ENCODE measurements at regions not wholly inside any gene's neighbourhood (a gene's known extent, or its start where the extent isn't known, plus 50 kb on each side); places are given as distances from the start of the nearest gene placed in this dataset.

DNA sequence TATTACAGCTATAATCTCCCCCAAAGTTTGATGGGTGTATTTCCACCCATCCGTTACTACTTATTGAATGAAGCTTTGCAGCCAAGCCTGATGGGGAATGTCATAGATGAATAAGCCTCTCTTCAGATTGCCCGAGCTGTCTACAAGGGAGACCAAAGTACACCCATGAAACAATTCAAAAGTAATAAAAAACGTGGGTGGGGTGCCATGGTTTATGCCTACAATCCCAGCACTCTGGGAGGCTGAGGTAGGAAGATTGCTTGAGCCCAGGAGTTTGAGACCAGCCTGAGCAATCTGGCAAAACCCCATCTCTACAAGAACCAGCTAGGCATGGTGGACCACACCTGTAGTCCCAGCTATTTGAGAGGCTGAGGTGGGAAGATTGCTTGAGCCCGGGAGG lies 419.2 kb downstream of the FGF9 start:
- Histone ChIP-seq H2BK15ac (ENCODE audit: low read depth, low read length) (no peak overlapping the region; the same call in 2 of the 3 replicates), H3K18ac (ENCODE audit: low read depth, low read length) (peak overlapping the region; percentile 92), H3K14ac (replicated peaks; ENCODE audit: low read depth, low read length) (no peak overlapping the region), H3K27ac (ENCODE audit: insufficient read depth, low read length) (no peak overlapping the region), H4K20me1 (ENCODE audit: insufficient read depth, low read length) (no peaks in the 10 kb centered on the region), H2BK5ac (ENCODE audit: low read depth, low read length, poor library complexity, severe bottlenecking) (no peak overlapping the region), H3K27me3 (ENCODE audit: control insufficient read depth, insufficient read depth, low read length) (peaks cover 5% of the 10 kb centered on the region), H2AFZ (replicated peaks; ENCODE audit: low read length, poor library complexity) (no peak overlapping the region), H3K9me1 (ENCODE audit: insufficient read depth, low read length) (peaks cover 18% of the 10 kb centered on the region), H2AK9ac (replicated peaks; ENCODE audit: low read depth, low read length, poor library complexity) (no peak overlapping the region), H3K9ac (ENCODE audit: low read depth, low read length) (no peak overlapping the region), H4K91ac (ENCODE audit: insufficient read depth, low read depth, low read length) (peak overlapping the region; percentile 47), H3K23ac (ENCODE audit: low read depth, low read length) (no peak overlapping the region), H4K5ac (ENCODE audit: low read depth, low read length) (no peak overlapping the region; the same call in 1 of the 2 replicates), H2BK20ac (ENCODE audit: low read depth, low read length) (peak overlapping the region; percentile 98), H3K4me3 (ENCODE audit: insufficient read depth, low read depth, low read length) (no peak overlapping the region), H3K4ac (ENCODE audit: low read depth, low read length) (peak overlapping the region; percentile 66), H2BK120ac (ENCODE audit: low read depth, low read length) (peak overlapping the region; percentile 98), H3K56ac (ENCODE audit: extremely low read depth, insufficient read depth, low read length) (no peak overlapping the region), H3K4me1 (ENCODE audit: control insufficient read depth, insufficient read depth, low read length) (peaks cover 23% of the 10 kb centered on the region), H4K8ac (ENCODE audit: low read depth in 2 of 2, low read length in 2 of 2) (peak overlapping the region in 1 of 2 experiments; percentile 40; a peak in 2 of 4 replicates), H3K9me3 (ENCODE audit: control insufficient read depth, insufficient read depth, low read length) (peaks cover 2% of the 10 kb centered on the region; the same call in 1 of the 2 replicates), H2AK5ac (ENCODE audit: low read depth, low read length) (peak overlapping the region; percentile 52; the same call in 1 of the 2 replicates), H3K79me1 (ENCODE audit: low read depth in 1 of 2, low read length in 2 of 2) (no peaks in the 10 kb centered on the region), H3K36me3 (ENCODE audit: control insufficient read depth, insufficient read depth, low read length) (no peaks in the 10 kb centered on the region), H3K4me2 (ENCODE audit: low read depth, low read length) (no peak overlapping the region)
- dilution Hi-C loops (cut with HindIII; ENCODE audit: low sequenced_read_pairs, unreplicated experiment) (no loop called here), intact Hi-C loops (cut with micrococcal nuclease) (loop anchor here (5.0 kb wide), 2 partner anchors 82 to 118 kb away; no protein-coding TSS in a partner anchor), in situ Hi-C loops (cut with MboI; ENCODE audit: low sequenced_read_pairs) (no loop called here)
- TF ChIP-seq RAD21 (IDR thresholded peaks at IDR 0.05; ENCODE audit: low read length), result no peak
- POLR2A ChIA-PET (ENCODE audit: unreplicated experiment), result no interaction called here
- no CpG with 5 or more reads among the region's 4 CpGs for WGBS, 2 experiments (ENCODE audit: extremely low coverage in 2 of 2, insufficient read length in 1 of 2)
- CTCF ChIA-PET, result no interaction called here
- ATAC-seq (ENCODE audit: low read depth), result no peak
- no TSS peak for BruUV-seq (replicated peaks)
- no peak for DNase-seq
